HG03378 (cell line): ENCODE measurements at regions not wholly inside any gene's neighbourhood (a gene's known extent, or its start where the extent isn't known, plus 50 kb on each side); places are given as distances from the start of the nearest gene placed in this dataset.

Experiments used
- ATAC-seq: cut with Tn5 transposase; IDR thresholded peaks from one replicate; pipeline ENCODE4 v1.9.1; 2021; ENCODE audit warnings: mild to moderate bottlenecking, moderate library complexity; ENCODE audit not compliant: unreplicated experiment

GRCh38 chr6:98583506-98583905 is 250.9 kb upstream of the POU3F2 start:
- no peak for ATAC-seq

- no peak for ATAC-seq
Measured at GRCh38 chr6:98586163-98586562, 248.2 kb upstream of the POU3F2 start.

GRCh38 chr6:98587555-98587954 is 246.8 kb upstream of the POU3F2 start:
- ATAC-seq = no peak

- no peak for ATAC-seq
Measured at GRCh38 chr6:98589536-98589935, 244.8 kb upstream of the POU3F2 start.

- ATAC-seq = no peak
Measured at GRCh38 chr6:98590136-98590681, 244.2 kb upstream of the POU3F2 start.

- ATAC-seq = no peak
Measured at GRCh38 chr6:98590997-98591396, 243.4 kb upstream of the POU3F2 start.

GRCh38 chr6:98593676-98594075 is 240.7 kb upstream of the POU3F2 start:
- no peak for ATAC-seq

GRCh38 chr6:98601716-98602115 is 232.7 kb upstream of the POU3F2 start:
- ATAC-seq = no peak

- ATAC-seq = no peak
Measured at GRCh38 chr6:98605705-98606104, 228.7 kb upstream of the POU3F2 start.

GRCh38 chr6:98627129-98627775 is 207.1 kb upstream of the POU3F2 start:
- ATAC-seq = no peak

GRCh38 chr6:98633886-98634285 is 200.5 kb upstream of the POU3F2 start:
- ATAC-seq = no peak

- ATAC-seq = no peak
Measured at GRCh38 chr6:98634569-98634968, 199.8 kb upstream of the POU3F2 start.

- ATAC-seq = no peak
Measured at GRCh38 chr6:98635191-98635590, 199.2 kb upstream of the POU3F2 start.

GRCh38 chr6:98636941-98637340 is 197.4 kb upstream of the POU3F2 start:
- ATAC-seq = no peak

GRCh38 chr6:98639089-98639635 is 195.2 kb upstream of the POU3F2 start:
- no peak for ATAC-seq

GRCh38 chr6:98640366-98640765 is 194.0 kb upstream of the POU3F2 start:
- no peak for ATAC-seq

GRCh38 chr6:98641949-98642719 is 192.2 kb upstream of the POU3F2 start:
- ATAC-seq = no peak

- ATAC-seq = no peak
Measured at GRCh38 chr6:98644063-98644462, 190.3 kb upstream of the POU3F2 start.

GRCh38 chr6:98648211-98648914 is 186.0 kb upstream of the POU3F2 start:
- ATAC-seq = no peak

- no peak for ATAC-seq
Measured at GRCh38 chr6:98650941-98651340, 183.4 kb upstream of the POU3F2 start.

GRCh38 chr6:98653179-98653578 is 181.2 kb upstream of the POU3F2 start:
- ATAC-seq = no peak
